Activated CD4-positive, CD25-positive, alpha-beta regulatory T cell treated with anti-CD3 and anti-CD28 coated beads, Interleukin-2, amount 50 U/mL, for 24 hours (primary cell): ENCODE measurements at regions not wholly inside any gene's neighbourhood (a gene's known extent, or its start where the extent isn't known, plus 50 kb on each side); places are given as distances from the start of the nearest gene placed in this dataset.

Source experiments
- ATAC-seq, 2 donors: fragments of 150-1000 bp; cut with Tn5 transposase; one replicate each; pipeline ENCODE4 v1.10.0; 2021; ENCODE audit warnings: mild to moderate bottlenecking in 1 of 2, moderate library complexity in 1 of 2

DNA sequence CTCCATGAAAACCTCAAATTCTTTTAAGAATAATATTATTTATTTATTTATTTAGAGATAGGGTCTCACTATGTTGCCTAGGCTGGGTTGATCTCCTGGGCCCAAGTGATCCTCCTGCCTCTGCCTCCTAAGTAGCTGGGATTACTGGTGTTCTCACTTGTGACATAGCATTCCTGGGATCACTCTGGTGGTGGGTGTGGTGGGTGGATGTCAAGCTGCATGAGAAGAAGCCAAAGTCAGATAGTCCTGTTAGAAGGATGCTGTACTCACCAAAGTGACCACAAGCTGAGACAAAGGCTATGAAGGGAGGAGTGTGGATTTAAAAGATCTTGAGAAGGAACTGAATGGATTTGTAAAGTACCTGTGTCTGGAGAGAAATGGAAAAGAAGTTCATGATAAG, 87.9 kb upstream of the SPON1 start:
- no peak for ATAC-seq

DNA sequence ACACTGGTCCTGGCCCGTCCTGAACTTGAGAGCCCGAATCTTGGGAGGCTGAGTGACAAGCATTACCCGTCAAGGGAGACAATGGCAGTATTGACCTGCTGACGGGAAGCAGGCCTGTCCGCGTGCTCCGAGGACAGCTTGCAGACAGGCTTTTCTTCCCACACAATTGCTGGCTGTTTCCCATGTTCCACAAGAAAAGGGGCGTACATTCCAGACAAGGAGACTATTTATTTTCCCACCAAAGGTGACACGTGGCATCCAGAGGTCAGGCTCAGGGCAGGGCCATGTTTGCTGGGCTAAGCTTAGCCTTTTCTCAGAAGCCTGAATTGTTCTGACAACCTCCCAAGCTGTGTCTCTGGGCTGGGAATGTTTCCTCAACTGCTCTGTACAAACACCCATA, 86.9 kb upstream of the SPON1 start:
- ATAC-seq: no peak

- no peak for ATAC-seq
Measured at GRCh38 chr11:13876423-13876822, 86.1 kb upstream of the SPON1 start.

DNA sequence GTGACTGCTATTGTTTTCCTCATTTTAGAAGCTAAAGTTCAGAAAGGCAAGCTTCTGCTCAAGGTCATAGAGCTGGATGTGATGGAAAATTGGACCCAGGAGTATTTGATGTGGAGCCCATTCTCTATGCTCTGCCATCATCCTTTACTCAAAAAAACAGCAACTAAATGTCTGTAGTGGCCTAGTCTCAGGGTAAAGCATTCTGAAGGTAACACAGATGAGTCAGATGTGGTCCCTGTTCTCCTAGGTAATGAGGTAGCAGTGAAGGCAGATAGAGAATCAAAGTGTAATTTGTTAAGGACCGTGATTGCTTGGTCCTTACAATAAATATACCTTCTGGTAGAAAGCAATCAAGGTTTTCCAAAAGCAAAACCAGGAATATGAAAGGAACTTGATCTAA, 84.4 kb upstream of the SPON1 start:
- no peak for ATAC-seq

GRCh38 chr11:13880634-13881033, 81.9 kb upstream of the SPON1 start:
- no peak for ATAC-seq

- ATAC-seq: no peak
Measured at GRCh38 chr11:13881226-13881905, 81.2 kb upstream of the SPON1 start.

DNA sequence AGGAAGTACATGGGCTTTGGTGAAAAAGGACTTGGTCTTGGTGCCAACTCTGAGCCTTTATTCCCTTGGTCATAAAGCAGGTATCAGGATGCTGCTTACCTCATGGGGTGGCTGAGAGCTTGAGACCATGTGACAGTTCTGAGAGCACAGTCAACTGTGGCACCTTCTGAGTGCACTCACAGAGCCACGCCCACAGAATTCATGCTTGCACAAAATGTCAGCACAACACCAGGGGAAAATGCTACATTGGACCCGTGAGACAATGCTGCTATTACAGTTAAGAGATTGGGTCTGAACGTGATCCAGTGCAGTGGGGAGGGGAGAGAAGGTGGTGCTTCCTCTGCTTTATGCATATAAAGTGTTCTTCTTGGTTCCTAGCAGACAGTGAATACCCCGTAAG, 79.5 kb upstream of the SPON1 start:
- peak; percentile 41 to 67 for ATAC-seq

DNA sequence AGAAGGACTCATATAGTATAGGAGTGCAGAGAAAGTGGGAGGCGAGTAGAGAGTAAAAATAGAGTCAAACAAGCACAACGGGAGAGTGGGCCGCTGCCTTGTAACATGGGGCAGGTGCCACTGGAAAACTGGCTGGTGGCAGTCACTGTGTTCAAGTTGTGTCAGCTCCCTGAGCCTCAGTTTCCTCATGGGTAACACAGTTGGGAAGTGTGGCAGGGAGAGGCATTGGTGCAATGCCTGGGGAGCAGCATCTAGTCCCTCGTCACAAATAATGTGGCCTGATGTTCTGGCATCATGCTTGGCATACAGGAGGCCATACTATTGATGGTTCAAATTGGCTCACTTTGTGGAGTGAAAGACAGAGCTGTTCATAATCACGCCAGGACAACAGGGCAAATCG, 78.9 kb upstream of the SPON1 start:
- ATAC-seq: no peak

- ATAC-seq: no peak
Measured at GRCh38 chr11:13884158-13884799, 78.2 kb upstream of the SPON1 start.

- no peak for ATAC-seq
Measured at GRCh38 chr11:13885083-13885482, 77.4 kb upstream of the SPON1 start.

DNA sequence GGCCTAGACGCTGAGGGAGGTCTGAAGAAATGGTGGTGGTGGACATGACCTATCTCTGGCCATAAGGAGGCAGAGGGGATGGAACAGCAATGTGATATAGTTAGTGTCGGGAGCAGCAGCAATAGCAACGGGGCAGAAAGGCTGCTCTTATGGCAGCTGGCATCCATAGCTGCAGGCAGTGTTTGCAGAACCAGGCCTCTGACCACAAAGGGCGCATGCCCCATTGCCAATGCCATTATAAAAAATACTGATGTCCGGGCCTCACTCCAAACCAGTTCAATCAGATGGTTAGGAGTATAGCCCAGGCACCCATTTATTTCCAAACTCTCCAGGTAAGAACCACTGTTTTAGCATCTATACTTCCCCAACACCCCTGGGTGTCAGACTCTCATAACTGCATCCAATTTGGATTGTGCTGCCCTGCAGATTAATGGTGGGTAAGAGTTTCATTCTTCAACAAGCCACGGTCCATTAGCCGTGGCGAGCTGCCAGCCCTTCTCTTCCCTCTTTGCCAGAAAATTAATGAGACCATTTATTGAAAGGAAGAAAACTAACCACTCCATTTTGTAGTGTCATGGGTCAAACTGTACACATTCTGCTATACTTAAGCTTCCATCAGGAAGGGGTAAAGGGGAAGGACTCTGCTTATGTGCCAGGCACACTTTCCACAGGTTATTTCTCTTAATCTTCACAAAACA, 72.8 kb upstream of the SPON1 start:
- ATAC-seq: no peak

DNA sequence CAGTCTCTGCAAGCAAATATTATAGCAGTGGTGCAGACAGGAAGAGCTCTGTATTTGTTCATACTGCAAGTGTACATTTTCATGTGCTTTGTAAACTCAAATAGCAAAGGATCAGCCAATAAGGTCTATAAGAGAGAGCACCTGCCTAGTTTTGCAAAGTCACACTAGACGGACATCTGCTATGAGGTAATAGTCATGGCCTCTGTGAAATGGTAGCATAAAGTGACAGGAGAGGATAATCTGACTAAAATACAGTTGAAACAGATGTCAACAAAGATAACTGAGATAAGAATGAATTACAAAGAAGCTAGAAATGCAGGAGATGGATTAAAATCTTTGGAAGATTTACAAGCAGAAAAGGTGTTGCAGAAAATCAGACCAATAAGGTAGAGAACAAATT, 70.6 kb upstream of the SPON1 start:
- no peak for ATAC-seq

- ATAC-seq: no peak
Measured at GRCh38 chr11:13896175-13896980, 66.1 kb upstream of the SPON1 start.

GRCh38 chr11:13896981-13897353, 65.6 kb upstream of the SPON1 start:
- ATAC-seq: no peak

GRCh38 chr11:13897646-13898276, 64.8 kb upstream of the SPON1 start:
- no peak for ATAC-seq

DNA sequence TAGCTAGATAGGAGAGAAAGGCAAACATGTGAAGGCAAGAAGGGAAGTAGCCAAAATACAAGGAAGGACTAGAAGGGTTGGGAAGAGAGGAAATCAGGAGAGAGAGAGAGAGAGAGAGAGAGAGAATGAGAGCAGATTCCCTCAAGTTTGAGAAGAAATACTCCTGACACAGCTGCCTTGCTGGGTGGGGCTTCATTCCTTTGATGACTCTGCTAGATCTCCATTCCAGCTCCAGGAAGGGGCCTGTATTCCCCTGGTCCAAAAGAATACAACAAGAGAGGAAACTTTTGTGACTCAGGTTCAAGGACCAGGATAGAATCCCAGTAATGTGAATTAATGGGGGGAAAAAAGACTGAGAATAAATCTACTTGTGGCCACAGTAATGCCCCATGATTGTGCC, 62.9 kb upstream of the SPON1 start:
- ATAC-seq: no peak

DNA sequence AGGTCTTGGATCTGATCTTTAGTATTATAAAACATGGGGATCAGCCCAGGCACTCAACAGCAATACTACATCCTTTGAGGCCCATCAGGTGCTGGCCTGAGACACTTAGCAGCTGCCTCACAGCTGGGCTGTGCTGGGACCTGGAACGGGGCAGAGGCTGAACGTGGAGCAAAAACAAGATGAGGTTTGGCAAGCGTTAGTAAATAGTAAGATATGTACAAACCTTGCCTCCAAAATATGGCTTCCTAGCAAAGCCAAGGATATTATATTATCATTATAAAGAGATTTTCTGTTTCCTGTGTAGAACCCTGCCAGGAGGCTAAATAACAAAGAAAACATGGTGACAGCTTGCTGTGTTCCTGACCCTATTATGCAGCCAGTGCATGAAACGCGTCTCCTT, 60.0 kb upstream of the SPON1 start:
- no peak for ATAC-seq

DNA sequence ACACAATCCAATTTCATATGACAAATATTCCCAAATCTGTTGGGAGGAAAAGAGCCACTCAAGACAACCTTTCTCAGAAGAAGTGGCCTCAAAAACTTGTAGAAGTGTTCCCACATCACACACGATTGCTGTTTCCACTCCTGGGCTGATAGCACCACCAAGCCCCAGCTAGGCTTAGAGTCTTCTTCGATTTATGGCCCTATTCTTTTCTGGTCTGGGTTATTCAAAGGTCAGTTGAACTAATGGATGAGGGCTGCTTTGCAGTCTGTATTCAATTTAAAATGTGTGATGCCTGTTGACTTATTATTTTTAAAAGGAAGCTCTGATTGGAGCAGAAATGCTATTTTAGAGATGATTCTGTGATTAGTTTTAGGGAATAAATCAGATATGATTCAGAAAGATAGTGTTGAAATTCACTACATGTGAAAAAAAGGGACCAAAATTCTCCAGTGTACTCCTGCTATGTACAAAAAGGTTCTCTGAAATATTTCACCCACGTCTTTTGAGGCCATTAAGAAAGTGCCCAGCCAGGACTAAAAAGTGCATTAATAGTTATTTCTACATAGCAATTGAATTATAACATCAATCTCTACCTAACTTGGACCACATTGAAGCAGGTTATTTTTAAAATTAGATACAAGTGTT, 57.3 kb upstream of the SPON1 start:
- ATAC-seq: no peak

GRCh38 chr11:13907678-13908077, 54.8 kb upstream of the SPON1 start:
- ATAC-seq: no peak

DNA sequence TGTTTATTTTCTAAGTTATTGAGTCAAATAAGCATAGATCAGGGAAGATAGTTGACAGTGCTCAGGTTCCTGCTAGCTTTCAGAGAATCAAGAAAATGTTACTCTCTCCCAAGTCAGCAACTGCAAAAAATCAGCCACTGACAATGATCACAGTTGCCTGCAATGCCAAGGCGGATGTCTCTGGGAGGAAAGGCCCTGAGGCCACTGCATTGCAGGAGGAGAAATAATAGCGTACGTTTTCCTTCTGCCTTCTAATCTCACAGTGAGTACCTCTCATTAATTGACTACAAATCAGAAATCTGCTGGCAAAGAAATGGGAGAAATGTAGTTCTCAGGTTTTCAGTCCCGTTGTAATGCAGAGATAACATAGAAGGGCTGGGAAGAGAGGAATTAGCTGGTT, 54.0 kb upstream of the SPON1 start:
- ATAC-seq: no peak
